ENCODE measurements at regions not wholly inside any gene's neighbourhood (a gene's known extent, or its start where the extent isn't known, plus 50 kb on each side); places are given as distances from the start of the nearest gene placed in this dataset.

- no peak for DNase-seq
Observed at GRCh38 chr13:111394211-111394922, 73.9 kb downstream of the TEX29 start.

GRCh38 chr13:111395511-111396393 lies 75.3 kb downstream of the TEX29 start:
- no peak for DNase-seq

- DNase-seq = no peak
Observed at GRCh38 chr13:111396457-111396856, 76.0 kb downstream of the TEX29 start.

- DNase-seq = no peak
Observed at GRCh38 chr13:111397202-111397880, 76.9 kb downstream of the TEX29 start.

GRCh38 chr13:111398196-111398595 lies 77.8 kb downstream of the TEX29 start:
- DNase-seq = no peak

GRCh38 chr13:111398715-111399299 lies 78.4 kb downstream of the TEX29 start:
- no peak for DNase-seq

GRCh38 chr13:111399334-111399733 lies 78.9 kb downstream of the TEX29 start:
- DNase-seq = no peak

GRCh38 chr13:111399776-111400538 lies 79.5 kb downstream of the TEX29 start:
- no peak for DNase-seq

GRCh38 chr13:111401151-111401550 lies 80.7 kb downstream of the TEX29 start:
- DNase-seq = no peak

- DNase-seq = no peak
Observed at GRCh38 chr13:111401755-111402154, 81.3 kb downstream of the TEX29 start.

- no peak for DNase-seq
Observed at GRCh38 chr13:111402441-111402840, 82.0 kb downstream of the TEX29 start.

- DNase-seq = no peak
Observed at GRCh38 chr13:111403266-111403665, 82.8 kb downstream of the TEX29 start.

GRCh38 chr13:111404746-111405145 lies 84.3 kb downstream of the TEX29 start:
- no peak for DNase-seq

GRCh38 chr13:111406636-111407035 lies 86.2 kb downstream of the TEX29 start:
- no peak for DNase-seq

GRCh38 chr13:111407381-111408131 lies 87.1 kb downstream of the TEX29 start:
- DNase-seq = no peak

GRCh38 chr13:111409413-111409812 lies 89.0 kb downstream of the TEX29 start:
- peak; percentile 13 for DNase-seq

- DNase-seq = no peak
Observed at GRCh38 chr13:111410232-111411021, 90.0 kb downstream of the TEX29 start.

- peak; percentile 23 for DNase-seq
Observed at GRCh38 chr13:111411151-111411858, 90.9 kb downstream of the TEX29 start.

- no peak for DNase-seq
Observed at GRCh38 chr13:111411919-111412650, 91.6 kb downstream of the TEX29 start.
